ENCODE measurements at regions not wholly inside any gene's neighbourhood (a gene's known extent, or its start where the extent isn't known, plus 50 kb on each side); places are given as distances from the start of the nearest gene placed in this dataset.

DNA sequence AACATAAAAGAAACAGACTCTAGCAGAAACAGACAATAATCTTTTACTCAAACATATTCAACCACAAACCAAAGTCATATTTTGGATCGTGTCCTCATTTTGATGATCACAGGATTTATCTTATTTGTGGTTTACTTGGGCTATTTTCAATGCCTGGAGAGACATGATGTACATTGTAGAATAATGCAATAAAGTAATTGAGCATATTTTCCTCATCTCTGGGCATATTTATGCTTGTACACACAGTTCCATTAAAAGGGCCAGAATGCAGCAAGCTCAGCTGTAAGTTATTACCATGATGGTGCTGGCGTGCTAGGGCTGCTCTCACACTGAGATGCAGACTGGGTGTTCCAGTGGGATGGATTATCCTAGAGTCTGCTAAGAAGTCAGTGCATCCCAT lies 456.7 kb downstream of the TLE4 start:
- no peak for TF ChIP-seq POLR2A (IDR thresholded peaks at IDR 0.05)
- no peak for TF ChIP-seq EP300 (IDR thresholded peaks at IDR 0.05)
- TF ChIP-seq, protein P1, sequence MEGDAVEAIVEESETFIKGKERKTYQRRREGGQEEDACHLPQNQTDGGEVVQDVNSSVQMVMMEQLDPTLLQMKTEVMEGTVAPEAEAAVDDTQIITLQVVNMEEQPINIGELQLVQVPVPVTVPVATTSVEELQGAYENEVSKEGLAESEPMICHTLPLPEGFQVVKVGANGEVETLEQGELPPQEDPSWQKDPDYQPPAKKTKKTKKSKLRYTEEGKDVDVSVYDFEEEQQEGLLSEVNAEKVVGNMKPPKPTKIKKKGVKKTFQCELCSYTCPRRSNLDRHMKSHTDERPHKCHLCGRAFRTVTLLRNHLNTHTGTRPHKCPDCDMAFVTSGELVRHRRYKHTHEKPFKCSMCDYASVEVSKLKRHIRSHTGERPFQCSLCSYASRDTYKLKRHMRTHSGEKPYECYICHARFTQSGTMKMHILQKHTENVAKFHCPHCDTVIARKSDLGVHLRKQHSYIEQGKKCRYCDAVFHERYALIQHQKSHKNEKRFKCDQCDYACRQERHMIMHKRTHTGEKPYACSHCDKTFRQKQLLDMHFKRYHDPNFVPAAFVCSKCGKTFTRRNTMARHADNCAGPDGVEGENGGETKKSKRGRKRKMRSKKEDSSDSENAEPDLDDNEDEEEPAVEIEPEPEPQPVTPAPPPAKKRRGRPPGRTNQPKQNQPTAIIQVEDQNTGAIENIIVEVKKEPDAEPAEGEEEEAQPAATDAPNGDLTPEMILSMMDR (IDR thresholded peaks at IDR 0.05) = no peak
- TF ChIP-seq POLR2AphosphoS5 (IDR thresholded peaks at IDR 0.05) = no peak
